Aorta (tissue), 5 donors: ENCODE measurements at regions not wholly inside any gene's neighbourhood (a gene's known extent, or its start where the extent isn't known, plus 50 kb on each side); places are given as distances from the start of the nearest gene placed in this dataset.

Source experiments
- ATAC-seq: fragments of 200-7000 bp; cut with Tn5 transposase; one replicate; pipeline ENCODE4 v1.9.1; 2022; ENCODE audit warnings: moderate library complexity; ENCODE audit not compliant: low FRiP score
- DNase-seq, 2 donors: peaks; one replicate each; pipeline ENCODE4 v3.0.0-alpha.2; 2020
- H3K27ac ChIP-seq, 2 donors: one replicate each; pipeline ENCODE4 v1.5.1; 2013; ENCODE audit warnings: low read length in 2 of 2, mild to moderate bottlenecking in 2 of 2, moderate library complexity in 2 of 2, control low read depth in 1 of 2, inconsistent platforms in 1 of 2, low read depth in 1 of 2
- H3K27me3 ChIP-seq, 2 donors: one replicate each; pipeline ENCODE4 v1.6.1; 2013; ENCODE audit warnings: control low read depth in 1 of 2, low read length in 1 of 2, mild to moderate bottlenecking in 1 of 2, moderate library complexity in 1 of 2; ENCODE audit not compliant: insufficient read depth in 2 of 2, control insufficient read depth in 1 of 2
- H3K36me3 ChIP-seq, 2 donors: one replicate each; pipeline ENCODE4 v1.6.1; 2013; ENCODE audit warnings: control low read depth in 1 of 2, low read length in 1 of 2, mild to moderate bottlenecking in 1 of 2; ENCODE audit not compliant: insufficient read depth in 2 of 2, control insufficient read depth in 1 of 2
- H3K4me1 ChIP-seq, 2 donors: one replicate each; pipeline ENCODE4 v1.6.1; 2013; ENCODE audit warnings: low read length in 2 of 2, control low read depth in 1 of 2, mild to moderate bottlenecking in 1 of 2, moderate library complexity in 1 of 2; ENCODE audit not compliant: insufficient read depth in 2 of 2, control insufficient read depth in 1 of 2
- H3K4me3 ChIP-seq, 2 donors: one replicate each; pipeline ENCODE4 v1.5.1; 2013; ENCODE audit warnings: low read length in 2 of 2, control low read depth in 1 of 2, mild to moderate bottlenecking in 1 of 2
- H3K9me3 ChIP-seq: one replicate; pipeline ENCODE4 v1.6.1; 2013; ENCODE audit warnings: mild to moderate bottlenecking, low read length; ENCODE audit not compliant: control insufficient read depth
- WGBS, 2 donors: extraction: QIAGEN DNeasy Blood & Tissue Kit; methylation state at CpG; one replicate each; pipeline ENCODE4 v1.1.7; 2013; 5-methylcytosine and 5-hydroxymethylcytosine counted together
- intact Hi-C, 2 donors: fragments of 100-400 bp; cut with DNase I; formaldehyde crosslinking; loops; one replicate each; pipeline versions ENCODE4 v1.14.2 to v1.15.0; 2022
- donor health status: healthy with polysubstance abuse.
- donor health status: Bipolar disorder and iron deficiency.
- donor health status: DM: no; HTN: no; CAD: no.
- donor health status: DM: no; HTN: no; CAD: no.
- donor health status: DM: yes; HTN: yes; CAD: no.

GRCh38 chrX:86887341-86887740, 630.3 kb upstream of the KLHL4 start:
- DNase-seq (no peak), ATAC-seq (no peak)
- H3K4me3 ChIP-seq: no peak overlapping the region
- WGBS, 2 donors: 2 to 3% methylated on average over 1 of the region's 1 CpG
- H3K27ac ChIP-seq: no peak overlapping the region
- H3K9me3 ChIP-seq: peaks cover 2% of the 10 kb centered on the region
- H3K36me3 ChIP-seq: no peaks in the 10 kb centered on the region
- no peaks in the 10 kb centered on the region for H3K4me1 ChIP-seq
- intact Hi-C loops: no loop called here
- no peaks in the 10 kb centered on the region for H3K27me3 ChIP-seq

DNA sequence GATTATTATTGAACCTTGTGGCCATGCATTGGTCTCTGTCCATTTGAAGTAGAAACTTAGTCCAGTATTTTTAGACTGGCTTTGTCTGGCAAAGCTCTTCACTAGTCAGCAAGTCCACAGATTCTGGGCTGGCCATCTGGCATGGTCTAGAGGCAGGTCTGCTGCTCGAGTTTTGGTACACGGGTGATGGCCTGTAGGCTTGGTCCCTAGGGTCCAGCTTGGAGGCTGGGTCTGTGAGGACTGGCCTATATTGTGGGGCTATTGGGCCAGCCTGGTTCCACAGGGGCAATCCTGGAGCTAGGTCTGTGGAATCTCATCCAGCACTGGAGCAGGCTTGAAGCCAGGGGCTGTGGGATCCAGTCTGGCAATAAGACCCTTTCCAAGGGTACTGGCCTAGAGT, 607.6 kb upstream of the KLHL4 start:
- Histone ChIP-seq H3K4me3 (no peak overlapping the region), H3K27ac (no peak overlapping the region), H3K4me1 (no peaks in the 10 kb centered on the region), H3K36me3 (no peaks in the 10 kb centered on the region), H3K9me3 (no peaks in the 10 kb centered on the region), H3K27me3 (no peaks in the 10 kb centered on the region)
- WGBS, 2 donors: 52 to 85% methylated on average over 2 of the region's 2 CpGs
- no peak for ATAC-seq
- DNase-seq: no peak
- intact Hi-C loops: no loop called here

DNA sequence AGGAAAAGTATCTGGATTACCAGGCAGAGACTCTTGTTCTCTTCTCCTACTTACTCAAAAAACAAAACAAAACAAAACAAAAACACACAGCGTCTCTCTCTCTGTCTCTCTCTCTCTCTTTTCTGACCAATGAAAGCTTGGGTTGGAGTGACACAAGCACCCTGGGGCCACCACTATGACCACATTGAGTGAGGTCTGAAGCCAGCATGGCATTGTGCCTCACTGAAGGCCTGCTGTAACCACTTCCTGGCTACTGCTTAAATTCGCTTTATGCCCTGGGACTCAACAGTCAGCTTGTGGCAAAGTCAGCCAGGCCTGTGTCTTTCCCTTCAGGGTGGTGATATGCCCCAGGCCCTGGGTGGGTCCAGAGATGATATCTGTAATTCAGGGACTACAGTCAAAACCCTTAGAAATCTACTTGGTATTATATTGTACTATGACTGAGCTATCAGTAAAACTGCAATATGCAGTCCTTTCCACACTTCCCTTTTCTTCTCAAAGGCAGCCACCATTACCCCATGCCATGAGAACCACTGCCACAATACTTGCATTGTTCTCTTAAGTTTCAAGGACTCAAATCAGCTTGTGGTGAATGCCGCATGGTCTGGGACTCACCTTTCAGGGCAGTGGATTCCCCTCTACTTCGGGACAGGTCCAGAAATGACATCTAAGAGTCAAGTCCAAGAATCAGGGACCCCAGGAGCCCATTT, 606.8 kb upstream of the KLHL4 start:
- no peaks in the 10 kb centered on the region for H3K36me3 ChIP-seq
- WGBS, 2 donors: 66 to 89% methylated on average over 4 of the region's 4 CpGs
- no peak overlapping the region for H3K4me3 ChIP-seq
- H3K27ac ChIP-seq: no peak overlapping the region
- no peaks in the 10 kb centered on the region for H3K4me1 ChIP-seq
- no peaks in the 10 kb centered on the region for H3K27me3 ChIP-seq
- no peak for ATAC-seq
- intact Hi-C loops: no loop called here
- H3K9me3 ChIP-seq: no peaks in the 10 kb centered on the region
- DNase-seq: no peak

DNA sequence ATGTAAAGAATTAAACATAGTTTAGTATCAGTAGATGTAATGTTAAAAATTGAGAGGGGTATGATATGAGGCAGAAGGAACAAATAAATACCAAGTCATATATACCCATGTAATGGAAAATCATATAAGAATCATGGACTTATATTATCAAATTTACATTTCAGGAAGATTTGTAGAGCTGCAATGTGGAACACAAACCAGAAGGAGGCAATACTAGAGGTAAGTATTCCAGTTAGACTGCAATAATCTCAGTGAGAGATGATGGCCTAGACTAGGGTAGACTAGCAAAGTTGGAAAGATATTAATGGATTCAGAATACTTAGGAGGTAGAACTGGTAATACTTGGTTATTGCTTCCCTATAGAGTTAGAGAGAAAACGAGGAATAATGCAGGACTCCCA, 603.0 kb upstream of the KLHL4 start:
- 56 to 89% methylated on average over 1 of the region's 1 CpG for WGBS, 2 donors
- H3K4me3 ChIP-seq: no peak overlapping the region
- ATAC-seq: no peak
- no peak overlapping the region for H3K27ac ChIP-seq
- H3K27me3 ChIP-seq: no peaks in the 10 kb centered on the region
- intact Hi-C loops: no loop called here
- no peaks in the 10 kb centered on the region for H3K4me1 ChIP-seq
- no peaks in the 10 kb centered on the region for H3K9me3 ChIP-seq
- H3K36me3 ChIP-seq: no peaks in the 10 kb centered on the region
- no peak for DNase-seq

DNA sequence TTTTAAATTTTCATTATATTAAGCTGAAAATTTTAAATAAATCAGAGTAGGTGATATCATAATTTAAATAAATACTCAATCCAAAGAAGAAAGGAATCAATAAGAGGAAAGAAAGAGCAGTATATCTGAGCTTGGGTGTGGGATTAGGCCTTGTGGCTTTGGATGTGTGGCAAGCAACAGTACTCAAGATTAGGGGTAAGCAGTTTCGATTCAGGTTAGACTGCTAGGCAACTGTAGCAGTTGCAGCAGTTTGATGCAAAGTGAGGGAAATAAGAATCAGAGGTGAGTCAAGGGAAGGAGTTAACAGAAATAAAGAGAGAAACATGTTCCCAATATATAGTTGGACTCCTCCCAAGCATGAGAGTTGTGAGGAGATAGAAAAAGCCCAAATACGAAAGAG, 599.6 kb upstream of the KLHL4 start:
- WGBS, 2 donors: 58 to 71% methylated on average over 2 of the region's 2 CpGs
- intact Hi-C loops: no loop called here
- H3K4me1 ChIP-seq: no peaks in the 10 kb centered on the region

DNA sequence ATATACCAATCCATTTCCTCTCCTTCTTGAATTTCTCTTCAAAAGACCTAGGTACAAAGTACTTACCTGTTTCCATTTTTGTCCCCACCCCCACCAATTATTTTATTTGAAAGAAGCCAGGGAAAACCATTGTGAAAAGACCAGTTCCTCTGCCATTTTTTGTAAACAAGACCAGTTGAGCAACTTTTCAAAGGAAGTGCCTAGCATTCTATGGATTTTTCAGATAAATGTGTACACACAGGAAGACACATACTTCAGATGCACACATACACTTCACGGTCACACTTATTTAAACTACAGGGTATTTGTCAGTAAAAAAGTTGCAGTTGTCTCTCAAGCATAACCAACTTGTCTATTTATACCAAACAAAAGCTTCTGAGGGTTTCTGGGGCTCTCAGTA, 587.2 kb upstream of the KLHL4 start:
- H3K27ac ChIP-seq: no peak overlapping the region
- no peak for ATAC-seq
- intact Hi-C loops: no loop called here
- H3K4me3 ChIP-seq: no peak overlapping the region
- no peak for DNase-seq
- H3K4me1 ChIP-seq: no peaks in the 10 kb centered on the region
- WGBS, 2 donors: 15 to 43% methylated on average over 1 of the region's 1 CpG
- no peaks in the 10 kb centered on the region for H3K36me3 ChIP-seq
- no peaks in the 10 kb centered on the region for H3K9me3 ChIP-seq
- no peaks in the 10 kb centered on the region for H3K27me3 ChIP-seq

More for the DNA sequence above, 599.6 kb upstream of the KLHL4 start:
- ATAC-seq: no peak
- H3K27me3 ChIP-seq: no peaks in the 10 kb centered on the region
- H3K9me3 ChIP-seq: no peaks in the 10 kb centered on the region
- H3K4me3 ChIP-seq: no peak overlapping the region
- H3K27ac ChIP-seq: no peak overlapping the region
- no peak for DNase-seq
- no peaks in the 10 kb centered on the region for H3K36me3 ChIP-seq

DNA sequence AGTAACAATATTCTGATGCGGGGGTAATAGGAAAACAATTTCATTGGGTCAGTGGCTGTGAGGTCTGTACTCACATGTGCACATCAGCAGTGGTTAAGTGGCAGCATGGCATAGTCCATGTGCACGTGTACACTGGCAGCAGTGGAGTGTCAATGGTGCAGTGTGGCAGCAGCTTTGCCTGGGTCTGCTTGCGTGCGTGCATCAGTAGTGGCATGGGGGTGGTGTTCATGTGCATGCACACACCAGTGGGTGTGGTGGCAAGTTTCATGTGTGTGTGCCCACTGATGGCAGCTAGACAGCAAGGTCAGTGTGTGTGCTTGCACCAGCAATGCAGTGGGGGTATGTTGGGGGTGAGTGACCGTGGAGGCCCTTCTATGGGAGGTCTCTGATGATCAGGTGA, 581.6 kb upstream of the KLHL4 start:
- Histone ChIP-seq H3K4me3 (no peak overlapping the region), H3K27ac (no peak overlapping the region), H3K4me1 (no peaks in the 10 kb centered on the region), H3K36me3 (no peaks in the 10 kb centered on the region), H3K9me3 (peaks cover 1% of the 10 kb centered on the region), H3K27me3 (no peaks in the 10 kb centered on the region)
- intact Hi-C loops: no loop called here
- 78 to 92% methylated on average over 5 of the region's 5 CpGs for WGBS, 2 donors
- DNase-seq: no peak
- ATAC-seq: no peak

DNA sequence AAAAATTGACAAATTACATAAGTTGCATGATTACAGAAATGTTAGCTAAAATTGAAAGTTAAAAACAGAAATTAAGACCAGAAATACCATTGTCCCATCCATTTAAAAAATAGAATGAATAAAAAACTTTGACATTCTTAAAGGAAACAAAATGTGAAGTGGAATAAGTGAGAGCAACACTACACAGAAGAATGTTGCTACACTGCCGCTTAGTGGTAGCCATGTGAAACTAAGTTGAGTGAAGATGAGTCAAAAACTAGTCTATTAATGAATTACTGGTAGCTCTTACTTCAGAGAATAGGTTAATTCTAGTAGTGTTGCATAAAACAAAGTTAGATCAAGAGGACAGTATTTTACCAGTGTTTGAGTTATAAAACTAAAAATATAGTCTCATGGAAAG, 571.0 kb upstream of the KLHL4 start:
- no peaks in the 10 kb centered on the region for H3K36me3 ChIP-seq
- no peaks in the 10 kb centered on the region for H3K9me3 ChIP-seq
- intact Hi-C loops: no loop called here
- no peak overlapping the region for H3K27ac ChIP-seq
- no peaks in the 10 kb centered on the region for H3K4me1 ChIP-seq
- 0 to 3% methylated on average over 1 of the region's 1 CpG for WGBS, 2 donors
- H3K4me3 ChIP-seq: no peak overlapping the region
- ATAC-seq: no peak
- no peak for DNase-seq
- no peaks in the 10 kb centered on the region for H3K27me3 ChIP-seq

- intact Hi-C loops: no loop called here
- no peaks in the 10 kb centered on the region for H3K4me1 ChIP-seq
- DNase-seq (no peak), ATAC-seq (no peak)
- H3K9me3 ChIP-seq: no peaks in the 10 kb centered on the region
- no peaks in the 10 kb centered on the region for H3K27me3 ChIP-seq
- no peak overlapping the region for H3K27ac ChIP-seq
- no peaks in the 10 kb centered on the region for H3K36me3 ChIP-seq
- H3K4me3 ChIP-seq: no peak overlapping the region
These were observed 553.3 kb upstream of the KLHL4 start for GRCh38 chrX:86964321-86964720.
